ENCODE measurements at regions not wholly inside any gene's neighbourhood (a gene's known extent, or its start where the extent isn't known, plus 50 kb on each side); places are given as distances from the start of the nearest gene placed in this dataset.

DNA sequence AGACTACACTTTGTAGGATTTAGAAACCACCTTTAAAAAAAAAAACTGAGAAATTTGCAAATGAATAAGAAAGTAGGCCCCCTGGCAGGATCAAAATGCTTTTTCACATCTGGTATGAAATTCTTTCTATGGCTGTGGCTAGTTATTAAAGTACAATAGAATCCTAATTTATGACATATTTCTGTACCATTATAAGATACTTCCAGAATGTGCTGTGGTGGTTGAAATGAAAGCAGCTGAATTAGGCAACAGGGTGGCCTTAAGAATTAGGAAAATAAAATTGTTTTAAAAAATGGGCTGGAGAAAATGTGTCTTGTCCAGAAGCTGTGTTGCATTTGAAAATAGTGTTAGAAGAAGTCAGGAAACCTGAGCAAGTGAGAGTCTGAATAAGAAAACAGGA, 85.9 kb upstream of the PDE3A start:
- no peak for TF ChIP-seq EZH2phosphoT487 (IDR thresholded peaks at IDR 0.05; ENCODE audit: borderline replicate concordance)
- TF ChIP-seq, protein P1, sequence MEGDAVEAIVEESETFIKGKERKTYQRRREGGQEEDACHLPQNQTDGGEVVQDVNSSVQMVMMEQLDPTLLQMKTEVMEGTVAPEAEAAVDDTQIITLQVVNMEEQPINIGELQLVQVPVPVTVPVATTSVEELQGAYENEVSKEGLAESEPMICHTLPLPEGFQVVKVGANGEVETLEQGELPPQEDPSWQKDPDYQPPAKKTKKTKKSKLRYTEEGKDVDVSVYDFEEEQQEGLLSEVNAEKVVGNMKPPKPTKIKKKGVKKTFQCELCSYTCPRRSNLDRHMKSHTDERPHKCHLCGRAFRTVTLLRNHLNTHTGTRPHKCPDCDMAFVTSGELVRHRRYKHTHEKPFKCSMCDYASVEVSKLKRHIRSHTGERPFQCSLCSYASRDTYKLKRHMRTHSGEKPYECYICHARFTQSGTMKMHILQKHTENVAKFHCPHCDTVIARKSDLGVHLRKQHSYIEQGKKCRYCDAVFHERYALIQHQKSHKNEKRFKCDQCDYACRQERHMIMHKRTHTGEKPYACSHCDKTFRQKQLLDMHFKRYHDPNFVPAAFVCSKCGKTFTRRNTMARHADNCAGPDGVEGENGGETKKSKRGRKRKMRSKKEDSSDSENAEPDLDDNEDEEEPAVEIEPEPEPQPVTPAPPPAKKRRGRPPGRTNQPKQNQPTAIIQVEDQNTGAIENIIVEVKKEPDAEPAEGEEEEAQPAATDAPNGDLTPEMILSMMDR (conservative IDR thresholded peaks at IDR 0.05; ENCODE audit: low read length): no peak
- no peaks in the 10 kb centered on the region for H3K79me2 ChIP-seq (ENCODE audit: insufficient read depth, low read length)
- no peak overlapping the region for H3K9ac ChIP-seq (ENCODE audit: low read depth, low read length, poor library complexity, severe bottlenecking)
- H3K4me1 ChIP-seq (ENCODE audit: insufficient read depth, low read length, poor library complexity, severe bottlenecking): peaks cover 6% of the 10 kb centered on the region
- no peaks in the 10 kb centered on the region for H4K20me1 ChIP-seq (ENCODE audit: insufficient read depth, low read length, poor library complexity, severe bottlenecking)
- H3K4me3 ChIP-seq (ENCODE audit: low read length, poor library complexity, severe bottlenecking): no peak overlapping the region
- no peaks in the 10 kb centered on the region for H3K27me3 ChIP-seq (ENCODE audit: insufficient read depth, low read length, poor library complexity, severe bottlenecking)
- H3K9me2 ChIP-seq (replicated peaks; ENCODE audit: low read depth, low read length): no peaks in the 10 kb centered on the region
- no peaks in the 10 kb centered on the region for H3K9me3 ChIP-seq (ENCODE audit: insufficient read depth, low read depth, low read length)
- no peak overlapping the region for H2AFZ ChIP-seq (ENCODE audit: low read length)
- no peak overlapping the region for H3K4me2 ChIP-seq (ENCODE audit: low read depth, low read length, poor library complexity, severe bottlenecking)
- no peaks in the 10 kb centered on the region for H3K36me3 ChIP-seq (ENCODE audit: insufficient read depth, low read length)
- no peaks in the 10 kb centered on the region for H3F3A ChIP-seq (ENCODE audit: low read depth)

DNA sequence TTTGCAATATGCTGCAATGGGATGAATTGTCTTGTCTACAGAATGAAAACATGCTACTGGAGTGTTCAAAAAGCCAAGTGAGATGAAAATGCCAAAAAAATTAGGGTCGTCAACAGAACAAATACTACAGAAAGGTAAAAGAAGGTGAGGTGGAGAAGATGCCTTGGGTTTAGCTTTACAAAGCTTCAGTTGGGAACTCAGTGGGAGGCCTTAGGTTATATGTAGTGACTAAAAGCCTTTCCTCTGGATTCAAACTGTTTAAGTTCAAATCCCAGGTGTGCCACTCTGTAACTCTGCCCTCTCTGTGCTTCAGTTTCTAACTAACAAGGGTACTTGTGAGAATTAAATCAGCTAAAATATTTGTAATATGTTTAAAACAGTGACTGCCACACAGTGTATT, 84.9 kb upstream of the PDE3A start:
- H2AFZ ChIP-seq (ENCODE audit: low read length): no peak overlapping the region
- H3K27me3 ChIP-seq (ENCODE audit: insufficient read depth, low read length, poor library complexity, severe bottlenecking): no peaks in the 10 kb centered on the region
- no peak for TF ChIP-seq EZH2phosphoT487 (IDR thresholded peaks at IDR 0.05; ENCODE audit: borderline replicate concordance)
- H3K79me2 ChIP-seq (ENCODE audit: insufficient read depth, low read length): no peaks in the 10 kb centered on the region
- H4K20me1 ChIP-seq (ENCODE audit: insufficient read depth, low read length, poor library complexity, severe bottlenecking): no peaks in the 10 kb centered on the region
- H3K9ac ChIP-seq (ENCODE audit: low read depth, low read length, poor library complexity, severe bottlenecking): no peak overlapping the region
- no peak overlapping the region for H3K4me2 ChIP-seq (ENCODE audit: low read depth, low read length, poor library complexity, severe bottlenecking)
- H3F3A ChIP-seq (ENCODE audit: low read depth): no peaks in the 10 kb centered on the region
- no peaks in the 10 kb centered on the region for H3K9me3 ChIP-seq (ENCODE audit: insufficient read depth, low read depth, low read length)
- no peaks in the 10 kb centered on the region for H3K36me3 ChIP-seq (ENCODE audit: insufficient read depth, low read length)
- H3K4me1 ChIP-seq (ENCODE audit: insufficient read depth, low read length, poor library complexity, severe bottlenecking): peaks cover 6% of the 10 kb centered on the region
- H3K9me2 ChIP-seq (replicated peaks; ENCODE audit: low read depth, low read length): no peaks in the 10 kb centered on the region
- H3K4me3 ChIP-seq (ENCODE audit: low read length, poor library complexity, severe bottlenecking): no peak overlapping the region

DNA sequence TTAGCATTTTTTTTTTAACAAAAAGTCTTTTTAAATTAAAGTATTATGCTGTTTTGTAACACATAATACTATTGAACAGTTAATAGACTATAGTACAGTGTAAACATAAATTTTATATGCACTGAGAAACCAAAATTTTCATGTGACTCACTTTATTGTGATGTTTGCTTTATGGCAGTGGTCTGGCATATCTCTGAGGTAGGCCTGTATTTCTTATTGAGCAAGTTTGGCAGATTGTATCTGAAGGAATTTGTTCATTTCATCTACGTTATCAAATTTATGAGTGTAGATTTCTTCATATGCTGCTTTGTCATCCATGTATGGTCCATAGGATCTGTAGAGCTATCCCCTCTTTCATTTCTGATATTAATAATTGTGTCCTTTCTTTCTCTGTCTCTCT, 78.8 kb upstream of the PDE3A start:
- no peaks in the 10 kb centered on the region for H3K27me3 ChIP-seq (ENCODE audit: insufficient read depth, low read length, poor library complexity, severe bottlenecking)
- no peaks in the 10 kb centered on the region for H3K4me1 ChIP-seq (ENCODE audit: insufficient read depth, low read length, poor library complexity, severe bottlenecking)
- no peak overlapping the region for H3K9ac ChIP-seq (ENCODE audit: low read depth, low read length, poor library complexity, severe bottlenecking)
- no peaks in the 10 kb centered on the region for H4K20me1 ChIP-seq (ENCODE audit: insufficient read depth, low read length, poor library complexity, severe bottlenecking)
- H3F3A ChIP-seq (ENCODE audit: low read depth): no peaks in the 10 kb centered on the region
- no peak overlapping the region for H3K4me2 ChIP-seq (ENCODE audit: low read depth, low read length, poor library complexity, severe bottlenecking)
- H3K36me3 ChIP-seq (ENCODE audit: insufficient read depth, low read length): no peaks in the 10 kb centered on the region
- H3K9me2 ChIP-seq (replicated peaks; ENCODE audit: low read depth, low read length): no peaks in the 10 kb centered on the region
- H3K4me3 ChIP-seq (ENCODE audit: low read length, poor library complexity, severe bottlenecking): no peak overlapping the region
- no peak for TF ChIP-seq EZH2phosphoT487 (IDR thresholded peaks at IDR 0.05; ENCODE audit: borderline replicate concordance)
- H3K9me3 ChIP-seq (ENCODE audit: insufficient read depth, low read depth, low read length): no peaks in the 10 kb centered on the region
- no peaks in the 10 kb centered on the region for H3K79me2 ChIP-seq (ENCODE audit: insufficient read depth, low read length)
- H2AFZ ChIP-seq (ENCODE audit: low read length): no peak overlapping the region

DNA sequence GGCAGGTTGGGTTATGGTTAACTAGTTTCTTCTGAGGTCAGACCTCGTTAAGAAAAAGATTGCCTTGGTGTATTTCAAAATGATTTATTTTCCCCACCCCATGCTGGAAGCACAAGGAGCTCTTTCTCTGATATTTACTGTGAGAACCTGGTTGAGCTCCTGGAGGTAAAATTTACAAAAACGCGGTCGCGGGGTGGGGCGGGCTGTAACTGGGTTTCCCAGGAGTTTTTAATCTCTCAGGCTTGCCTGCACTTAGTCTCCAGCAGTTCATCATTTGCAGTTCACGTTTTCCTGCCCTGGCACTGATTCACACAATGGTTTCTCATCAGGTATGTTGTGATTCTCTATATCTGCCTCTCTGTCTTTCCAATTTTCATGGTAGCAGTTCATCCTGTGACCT, 67.9 kb upstream of the PDE3A start:
- Histone ChIP-seq H4K20me1 (ENCODE audit: insufficient read depth, low read length, poor library complexity, severe bottlenecking) (no peaks in the 10 kb centered on the region), H3K9me3 (ENCODE audit: insufficient read depth, low read depth, low read length) (no peaks in the 10 kb centered on the region), H2AFZ (ENCODE audit: low read length) (no peak overlapping the region), H3K4me3 (ENCODE audit: low read length, poor library complexity, severe bottlenecking) (no peak overlapping the region), H3K4me1 (ENCODE audit: insufficient read depth, low read length, poor library complexity, severe bottlenecking) (no peaks in the 10 kb centered on the region), H3F3A (ENCODE audit: low read depth) (no peaks in the 10 kb centered on the region), H3K9ac (ENCODE audit: low read depth, low read length, poor library complexity, severe bottlenecking) (no peak overlapping the region), H3K9me2 (replicated peaks; ENCODE audit: low read depth, low read length) (no peaks in the 10 kb centered on the region), H3K27me3 (ENCODE audit: insufficient read depth, low read length, poor library complexity, severe bottlenecking) (no peaks in the 10 kb centered on the region), H3K36me3 (ENCODE audit: insufficient read depth, low read length) (no peaks in the 10 kb centered on the region), H3K4me2 (ENCODE audit: low read depth, low read length, poor library complexity, severe bottlenecking) (no peak overlapping the region), H3K79me2 (ENCODE audit: insufficient read depth, low read length) (no peaks in the 10 kb centered on the region)
- TF ChIP-seq, protein P1 (conservative IDR thresholded peaks at IDR 0.05; ENCODE audit: low read length): no peak
- no peak for TF ChIP-seq EZH2phosphoT487 (IDR thresholded peaks at IDR 0.05; ENCODE audit: borderline replicate concordance)
